ENCODE measurements at regions not wholly inside any gene's neighbourhood (a gene's known extent, or its start where the extent isn't known, plus 50 kb on each side); places are given as distances from the start of the nearest gene placed in this dataset.
"Not testable (repeated sequence)": the region's sequence is repeated elsewhere in the genome, so short reads cannot be mapped to it uniquely, and the experiment has no call there.

DNA sequence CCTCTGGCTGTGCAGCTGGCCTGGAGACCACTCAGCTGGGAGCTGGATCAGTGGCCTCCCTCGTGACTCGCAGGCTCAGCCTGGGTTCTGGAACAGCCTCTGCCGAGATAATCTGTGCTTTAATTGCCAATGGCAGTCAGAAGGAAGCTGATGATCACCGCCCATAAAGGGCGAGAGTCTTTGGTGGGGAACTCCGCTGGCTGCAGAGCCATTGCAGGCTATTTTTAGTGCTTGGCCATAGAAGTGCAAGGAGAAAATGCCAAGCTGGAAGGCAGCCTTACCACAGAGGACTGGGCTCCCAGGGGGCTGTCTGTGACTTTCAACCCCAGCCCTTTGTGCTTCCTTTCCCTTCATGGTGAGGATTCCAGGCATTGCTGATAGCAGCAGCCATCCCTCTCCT is 62.2 kb upstream of the TENM4 start:
- peak; percentile 46 for DNase-seq

- DNase-seq, result no peak
Measured at GRCh38 chr11:79501707-79502106, 60.9 kb upstream of the TENM4 start.

DNA sequence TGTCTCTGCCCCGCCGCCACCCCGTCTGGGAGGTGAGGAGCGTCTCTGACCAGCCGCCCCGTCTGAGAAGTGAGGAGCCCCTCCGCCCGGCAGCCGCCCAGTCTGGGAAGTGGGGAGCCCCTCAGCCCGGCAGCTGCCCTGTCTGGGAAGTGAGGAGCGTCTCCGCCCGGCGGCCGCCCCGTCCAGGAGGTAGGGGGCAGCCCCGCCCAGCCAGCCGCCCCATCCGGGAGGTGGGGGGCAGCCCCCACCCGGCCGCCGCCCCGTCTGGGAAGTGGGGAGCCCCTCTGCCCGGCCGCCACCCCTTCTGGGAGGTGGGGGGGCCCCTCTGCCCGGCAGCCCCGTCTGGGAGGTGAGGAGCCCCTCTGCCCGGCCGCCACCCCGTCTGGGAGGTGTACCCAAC is 59.1 kb upstream of the TENM4 start:
- not testable (repeated sequence) for DNase-seq

DNA sequence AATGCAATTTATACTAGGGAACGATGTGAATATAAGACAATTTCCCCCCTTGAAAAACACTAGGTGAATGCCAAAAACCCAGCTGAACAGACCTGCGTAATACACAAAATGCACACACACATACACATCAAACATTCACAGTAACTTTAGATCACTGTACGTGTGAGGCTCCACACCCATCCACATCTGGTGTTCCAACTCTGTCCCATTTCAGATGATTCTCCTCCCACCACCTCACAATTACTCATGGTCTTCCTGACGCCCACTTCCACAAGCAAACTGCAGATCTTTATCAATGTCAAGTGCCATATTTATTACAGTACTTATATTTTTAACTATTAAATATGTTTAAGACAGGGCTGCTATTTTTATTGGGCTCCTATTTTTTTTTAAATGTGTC is 57.8 kb upstream of the TENM4 start:
- DNase-seq, result no peak

DNA sequence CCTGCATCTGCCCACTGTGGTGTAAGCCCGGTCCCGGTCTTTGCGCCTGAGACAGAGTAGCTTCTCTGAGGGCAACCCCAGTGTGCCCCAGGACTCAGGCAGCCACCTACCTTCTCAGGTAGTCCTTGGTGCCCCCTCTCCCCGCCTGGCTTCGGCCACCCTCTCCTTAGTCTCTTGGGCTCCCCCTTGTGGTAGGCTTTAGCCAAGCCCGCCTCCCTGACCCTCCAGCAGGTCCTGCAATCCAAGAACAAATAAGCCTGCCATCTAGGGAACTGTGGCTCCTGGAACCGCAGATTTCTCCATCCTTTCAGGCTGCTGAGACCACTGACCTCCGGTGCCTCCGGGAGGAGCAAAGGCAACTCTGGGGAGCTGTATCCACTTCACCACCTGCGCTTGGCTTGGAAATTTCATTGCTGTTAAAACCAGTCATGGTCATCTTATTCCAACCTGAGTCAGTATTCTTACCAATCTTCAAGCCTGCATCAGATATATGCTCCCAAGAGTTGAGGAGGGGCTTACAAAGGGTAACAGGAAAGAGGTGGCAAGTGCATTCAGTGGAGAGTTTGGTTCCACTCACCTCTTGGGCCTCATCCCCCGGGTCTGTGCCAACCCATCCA is 52.8 kb upstream of the TENM4 start:
- peak; percentile 71 for DNase-seq

DNA sequence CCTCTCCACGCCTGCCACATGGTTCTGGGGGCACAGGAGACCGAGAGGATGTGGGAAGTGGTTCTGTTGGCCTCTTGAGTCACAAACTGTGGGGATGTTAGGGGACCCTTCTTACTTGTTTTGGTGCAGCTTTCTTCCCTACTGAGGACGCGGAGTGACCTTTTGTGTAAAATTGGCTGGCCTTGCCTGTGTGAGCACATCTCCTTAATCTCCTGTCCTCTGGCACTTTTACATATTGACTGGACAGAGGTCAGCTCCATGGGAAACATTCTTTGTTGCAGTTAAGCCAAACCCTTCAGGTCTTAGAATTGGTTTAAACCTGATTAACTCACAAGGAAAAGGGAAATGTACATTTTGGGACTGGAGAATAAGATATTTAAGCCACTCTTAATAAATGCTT is 51.2 kb upstream of the TENM4 start:
- no peak for DNase-seq

Measured in right hindlimb (tissue), 1 donor.